ENCODE measurements at regions not wholly inside any gene's neighbourhood (a gene's known extent, or its start where the extent isn't known, plus 50 kb on each side); places are given as distances from the start of the nearest gene placed in this dataset.

- in situ Hi-C loops (cut with MboI) = no loop called here
- no peaks in the 10 kb centered on the region for H3K79me2 ChIP-seq (ENCODE audit: insufficient read depth)
- H4K20me1 ChIP-seq (ENCODE audit: insufficient read depth) = no peaks in the 10 kb centered on the region
- DNase-seq = peak; percentile 64
- no peak overlapping the region for H3K9ac ChIP-seq
- no peak overlapping the region for H3K4me3 ChIP-seq
- no peaks in the 10 kb centered on the region for H3K9me3 ChIP-seq (ENCODE audit: low read depth)
- no peaks in the 10 kb centered on the region for H3F3A ChIP-seq (ENCODE audit: insufficient read depth)
- H3K36me3 ChIP-seq (ENCODE audit: low read depth) = no peaks in the 10 kb centered on the region
- H3K9me2 ChIP-seq (ENCODE audit: insufficient read depth) = no peaks in the 10 kb centered on the region
- peaks cover 12% of the 10 kb centered on the region; the same call in 1 of the 2 replicates for H3K4me1 ChIP-seq (ENCODE audit: insufficient read depth)
- H2AFZ ChIP-seq = no peak overlapping the region
- H3K27ac ChIP-seq = no peak overlapping the region
- no peak overlapping the region for H3K4me2 ChIP-seq (ENCODE audit: unreplicated experiment)
- 27 to 42% methylated on average over 3 of the region's 3 CpGs for WGBS, 2 experiments (ENCODE audit: low coverage in 1 of 2, low lambda C conversion rate in 2 of 2, missing lambda C conversion rate in 2 of 2)
- no peak for TF ChIP-seq EZH2phosphoT487 (IDR thresholded peaks at IDR 0.05; ENCODE audit: insufficient read depth, low read depth)
- no peak for TF ChIP-seq EZH2 (IDR thresholded peaks at IDR 0.05; ENCODE audit: insufficient read depth, poor library complexity, severe bottlenecking)
- H3K27me3 ChIP-seq (replicated peaks; ENCODE audit: insufficient read depth) = no peaks in the 10 kb centered on the region
Measured at GRCh38 chr2:19667085-19667484, 234.7 kb downstream of the TTC32 start.

GRCh38 chr2:19664646-19665045, 237.1 kb downstream of the TTC32 start:
- in situ Hi-C loops (cut with MboI) = no loop called here
- Histone ChIP-seq H3F3A (ENCODE audit: insufficient read depth) (no peaks in the 10 kb centered on the region), H2AFZ (no peak overlapping the region), H3K36me3 (ENCODE audit: low read depth) (no peaks in the 10 kb centered on the region), H3K4me1 (ENCODE audit: insufficient read depth) (peaks cover 12% of the 10 kb centered on the region; the same call in 1 of the 2 replicates), H3K27me3 (replicated peaks; ENCODE audit: insufficient read depth) (no peaks in the 10 kb centered on the region), H3K9me3 (ENCODE audit: low read depth) (no peaks in the 10 kb centered on the region), H3K4me2 (ENCODE audit: unreplicated experiment) (no peak overlapping the region), H3K4me3 (no peak overlapping the region), H4K20me1 (ENCODE audit: insufficient read depth) (no peaks in the 10 kb centered on the region), H3K9me2 (ENCODE audit: insufficient read depth) (no peaks in the 10 kb centered on the region), H3K27ac (no peak overlapping the region), H3K9ac (no peak overlapping the region), H3K79me2 (ENCODE audit: insufficient read depth) (no peaks in the 10 kb centered on the region)
- 30 to 34% methylated on average over 4 of the region's 4 CpGs for WGBS, 2 experiments (ENCODE audit: low coverage in 1 of 2, low lambda C conversion rate in 2 of 2, missing lambda C conversion rate in 2 of 2)
- no peak for TF ChIP-seq EZH2 (IDR thresholded peaks at IDR 0.05; ENCODE audit: insufficient read depth, poor library complexity, severe bottlenecking)
- TF ChIP-seq EZH2phosphoT487 (IDR thresholded peaks at IDR 0.05; ENCODE audit: insufficient read depth, low read depth) = no peak
- peak; percentile 40 for DNase-seq

- Histone ChIP-seq H3K79me2 (ENCODE audit: insufficient read depth) (no peaks in the 10 kb centered on the region), H3K36me3 (ENCODE audit: low read depth) (no peaks in the 10 kb centered on the region), H3K27me3 (replicated peaks; ENCODE audit: insufficient read depth) (no peaks in the 10 kb centered on the region), H3K4me2 (ENCODE audit: unreplicated experiment) (no peak overlapping the region), H3K9me3 (ENCODE audit: low read depth) (no peaks in the 10 kb centered on the region), H3K27ac (no peak overlapping the region), H3K4me1 (ENCODE audit: insufficient read depth) (peaks cover 1% of the 10 kb centered on the region; the same call in 1 of the 2 replicates), H3K4me3 (no peak overlapping the region), H3F3A (ENCODE audit: insufficient read depth) (no peaks in the 10 kb centered on the region), H3K9ac (no peak overlapping the region), H2AFZ (no peak overlapping the region), H3K9me2 (ENCODE audit: insufficient read depth) (no peaks in the 10 kb centered on the region), H4K20me1 (ENCODE audit: insufficient read depth) (no peaks in the 10 kb centered on the region)
- DNase-seq = no peak
- in situ Hi-C loops (cut with MboI) = no loop called here
- 57 to 61% methylated on average over 3 of the region's 3 CpGs for WGBS, 2 experiments (ENCODE audit: low coverage in 1 of 2, low lambda C conversion rate in 2 of 2, missing lambda C conversion rate in 2 of 2)
- TF ChIP-seq EZH2 (IDR thresholded peaks at IDR 0.05; ENCODE audit: insufficient read depth, poor library complexity, severe bottlenecking) = no peak
- TF ChIP-seq EZH2phosphoT487 (IDR thresholded peaks at IDR 0.05; ENCODE audit: insufficient read depth, low read depth) = no peak
Measured at GRCh38 chr2:19659024-19659792, 242.6 kb downstream of the TTC32 start.

- Histone ChIP-seq H3K27ac (no peak overlapping the region), H3K4me1 (ENCODE audit: insufficient read depth) (no peaks in the 10 kb centered on the region), H3K4me3 (no peak overlapping the region), H3K36me3 (ENCODE audit: low read depth) (no peaks in the 10 kb centered on the region), H3K9ac (no peak overlapping the region), H4K20me1 (ENCODE audit: insufficient read depth) (no peaks in the 10 kb centered on the region), H2AFZ (no peak overlapping the region), H3K9me2 (ENCODE audit: insufficient read depth) (no peaks in the 10 kb centered on the region), H3K79me2 (ENCODE audit: insufficient read depth) (no peaks in the 10 kb centered on the region), H3F3A (ENCODE audit: insufficient read depth) (no peaks in the 10 kb centered on the region), H3K4me2 (ENCODE audit: unreplicated experiment) (no peak overlapping the region), H3K9me3 (ENCODE audit: low read depth) (no peaks in the 10 kb centered on the region), H3K27me3 (replicated peaks; ENCODE audit: insufficient read depth) (no peaks in the 10 kb centered on the region)
- in situ Hi-C loops (cut with MboI) = no loop called here
- no peak for TF ChIP-seq EZH2 (IDR thresholded peaks at IDR 0.05; ENCODE audit: insufficient read depth, poor library complexity, severe bottlenecking)
- no peak for TF ChIP-seq EZH2phosphoT487 (IDR thresholded peaks at IDR 0.05; ENCODE audit: insufficient read depth, low read depth)
- WGBS, 2 experiments (ENCODE audit: low coverage in 1 of 2, low lambda C conversion rate in 2 of 2, missing lambda C conversion rate in 2 of 2) = 89 to 97% methylated on average over 1 of the region's 1 CpG
- no peak for DNase-seq
Measured at GRCh38 chr2:19656011-19656410, 245.8 kb downstream of the TTC32 start.
